Sigmoid colon (tissue), 4 donors: ENCODE measurements at regions not wholly inside any gene's neighbourhood (a gene's known extent, or its start where the extent isn't known, plus 50 kb on each side); places are given as distances from the start of the nearest gene placed in this dataset.

Experiments
- EP300 ChIP-seq, 4 donors: sonication (generic); formaldehyde crosslinking; IDR thresholded peaks; one replicate each; pipeline ENCODE4 v1.6.1; 2017; ENCODE audit warnings: antibody characterized with exemption in 4 of 4
- POLR2A ChIP-seq, 2 donors: fragments of 450-650 bp; IDR thresholded peaks; one replicate each; pipeline ENCODE4 v1.6.1; 2016; ENCODE audit warnings: antibody characterized with exemption in 2 of 2, mild to moderate bottlenecking in 2 of 2, moderate library complexity in 2 of 2
- POLR2AphosphoS5 ChIP-seq, 4 donors: sonication (generic); formaldehyde crosslinking; IDR thresholded peaks; one replicate each; pipeline ENCODE4 v1.6.1; 2017; ENCODE audit warnings: antibody characterized with exemption in 4 of 4
- TF ChIP-seq, protein P1 (sequence below), 4 experiments: fragments of 450-650 bp in 3 of 4; fragments of 200-600 bp in 1 of 4; IDR thresholded peaks; one replicate each; pipeline ENCODE4 v1.5.1; 2016 to 2019; ENCODE audit warnings: antibody characterized with exemption in 4 of 4, mild to moderate bottlenecking in 3 of 4, moderate library complexity in 2 of 4

GRCh38 chr15:96408591-96409183 lies 78.2 kb downstream of the NR2F2 start:
- TF ChIP-seq, protein P1, sequence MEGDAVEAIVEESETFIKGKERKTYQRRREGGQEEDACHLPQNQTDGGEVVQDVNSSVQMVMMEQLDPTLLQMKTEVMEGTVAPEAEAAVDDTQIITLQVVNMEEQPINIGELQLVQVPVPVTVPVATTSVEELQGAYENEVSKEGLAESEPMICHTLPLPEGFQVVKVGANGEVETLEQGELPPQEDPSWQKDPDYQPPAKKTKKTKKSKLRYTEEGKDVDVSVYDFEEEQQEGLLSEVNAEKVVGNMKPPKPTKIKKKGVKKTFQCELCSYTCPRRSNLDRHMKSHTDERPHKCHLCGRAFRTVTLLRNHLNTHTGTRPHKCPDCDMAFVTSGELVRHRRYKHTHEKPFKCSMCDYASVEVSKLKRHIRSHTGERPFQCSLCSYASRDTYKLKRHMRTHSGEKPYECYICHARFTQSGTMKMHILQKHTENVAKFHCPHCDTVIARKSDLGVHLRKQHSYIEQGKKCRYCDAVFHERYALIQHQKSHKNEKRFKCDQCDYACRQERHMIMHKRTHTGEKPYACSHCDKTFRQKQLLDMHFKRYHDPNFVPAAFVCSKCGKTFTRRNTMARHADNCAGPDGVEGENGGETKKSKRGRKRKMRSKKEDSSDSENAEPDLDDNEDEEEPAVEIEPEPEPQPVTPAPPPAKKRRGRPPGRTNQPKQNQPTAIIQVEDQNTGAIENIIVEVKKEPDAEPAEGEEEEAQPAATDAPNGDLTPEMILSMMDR (IDR thresholded peaks at IDR 0.05) = no peak
- TF ChIP-seq POLR2A (IDR thresholded peaks at IDR 0.05) = no peak
- no peak for TF ChIP-seq POLR2AphosphoS5 (IDR thresholded peaks at IDR 0.05)
- TF ChIP-seq EP300 (IDR thresholded peaks at IDR 0.05) = no peak
